RWPE2 (cell line): ENCODE measurements at regions not wholly inside any gene's neighbourhood (a gene's known extent, or its start where the extent isn't known, plus 50 kb on each side); places are given as distances from the start of the nearest gene placed in this dataset.

Experiments
- ATAC-seq: fragments of 200-7000 bp; cut with Tn5 transposase; 3 replicates; pipeline ENCODE4 v1.9.1; 2021; ENCODE audit warnings: low read depth
- DNase-seq: peaks from one replicate; pipeline ENCODE4 v3.0.0-alpha.2; 2020; ENCODE audit warnings: low spot score
- H3K27ac ChIP-seq: fragments of 450-650 bp; 2 replicates; pipeline ENCODE4 v1.5.1; 2017; ENCODE audit warnings: mild to moderate bottlenecking; ENCODE audit not compliant: poor library complexity, severe bottlenecking
- H3K27me3 ChIP-seq: fragments of 250-450 bp; sonication (Bioruptor Pico); 2 replicates; pipeline ENCODE4 v1.5.1; 2021; ENCODE audit warnings: mild to moderate bottlenecking, moderate library complexity; ENCODE audit not compliant: insufficient read depth, poor library complexity, severe bottlenecking
- H3K36me3 ChIP-seq: fragments of 250-450 bp; sonication (Bioruptor Pico); 2 replicates; pipeline ENCODE4 v1.5.1; 2020; ENCODE audit warnings: low read depth, mild to moderate bottlenecking, moderate library complexity
- H3K4me1 ChIP-seq: fragments of 250-450 bp; sonication (Bioruptor Pico); 2 replicates; pipeline ENCODE4 v1.5.1; 2021; ENCODE audit warnings: mild to moderate bottlenecking, moderate library complexity; ENCODE audit not compliant: insufficient read depth, poor library complexity, severe bottlenecking
- H3K4me3 ChIP-seq: fragments of 250-450 bp; sonication (Bioruptor Pico); 2 replicates; pipeline ENCODE4 v1.5.1; 2021; ENCODE audit warnings: mild to moderate bottlenecking, moderate library complexity; ENCODE audit not compliant: severe bottlenecking
- H3K9me3 ChIP-seq: fragments of 250-450 bp; sonication (Bioruptor Pico); 2 replicates; pipeline ENCODE4 v1.5.1; 2021; ENCODE audit warnings: mild to moderate bottlenecking, moderate library complexity; ENCODE audit not compliant: severe bottlenecking
- CTCF ChIP-seq: fragments of 450-650 bp; IDR thresholded peaks from one replicate; pipeline ENCODE4 v1.5.1; 2017; ENCODE audit warnings: mild to moderate bottlenecking, moderate library complexity; ENCODE audit not compliant: poor library complexity, severe bottlenecking

GRCh38 chr5:93053825-93054224 is 527.2 kb downstream of the NR2F1-AS1 start:
- no peak overlapping the region for H3K4me3 ChIP-seq
- no peaks in the 10 kb centered on the region for H3K36me3 ChIP-seq
- DNase-seq: no peak
- no peaks in the 10 kb centered on the region for H3K4me1 ChIP-seq
- H3K9me3 ChIP-seq: no peaks in the 10 kb centered on the region
- no peak overlapping the region for H3K27ac ChIP-seq
- ATAC-seq: no peak
- TF ChIP-seq CTCF: no peak
- no peaks in the 10 kb centered on the region for H3K27me3 ChIP-seq

GRCh38 chr5:93048858-93049257 is 532.2 kb downstream of the NR2F1-AS1 start:
- ATAC-seq: no peak
- no peak for TF ChIP-seq CTCF

GRCh38 chr5:93044859-93045666 is 536.0 kb downstream of the NR2F1-AS1 start:
- H3K9me3 ChIP-seq: no peaks in the 10 kb centered on the region
- no peak for TF ChIP-seq CTCF
- H3K27ac ChIP-seq: no peak overlapping the region
- no peaks in the 10 kb centered on the region for H3K4me1 ChIP-seq
- ATAC-seq: no peak
- no peak overlapping the region for H3K4me3 ChIP-seq
- no peaks in the 10 kb centered on the region for H3K27me3 ChIP-seq
- H3K36me3 ChIP-seq: no peaks in the 10 kb centered on the region
- no peak for DNase-seq

More at GRCh38 chr5:93048858-93049257, 532.2 kb downstream of the NR2F1-AS1 start:
- Histone ChIP-seq H3K4me1 (no peaks in the 10 kb centered on the region), H3K27ac (no peak overlapping the region), H3K27me3 (no peaks in the 10 kb centered on the region), H3K36me3 (no peaks in the 10 kb centered on the region), H3K9me3 (no peaks in the 10 kb centered on the region), H3K4me3 (no peak overlapping the region)
- DNase-seq: no peak

GRCh38 chr5:93039888-93040287 is 541.1 kb downstream of the NR2F1-AS1 start:
- H3K9me3 ChIP-seq: no peaks in the 10 kb centered on the region
- H3K27me3 ChIP-seq: no peaks in the 10 kb centered on the region
- no peaks in the 10 kb centered on the region for H3K36me3 ChIP-seq
- H3K4me1 ChIP-seq: no peaks in the 10 kb centered on the region
- H3K4me3 ChIP-seq: no peak overlapping the region
- DNase-seq (no peak), ATAC-seq (no peak)
- no peak overlapping the region for H3K27ac ChIP-seq
- TF ChIP-seq CTCF: no peak
